ENCODE measurements at regions not wholly inside any gene's neighbourhood (a gene's known extent, or its start where the extent isn't known, plus 50 kb on each side); places are given as distances from the start of the nearest gene placed in this dataset.

DNA sequence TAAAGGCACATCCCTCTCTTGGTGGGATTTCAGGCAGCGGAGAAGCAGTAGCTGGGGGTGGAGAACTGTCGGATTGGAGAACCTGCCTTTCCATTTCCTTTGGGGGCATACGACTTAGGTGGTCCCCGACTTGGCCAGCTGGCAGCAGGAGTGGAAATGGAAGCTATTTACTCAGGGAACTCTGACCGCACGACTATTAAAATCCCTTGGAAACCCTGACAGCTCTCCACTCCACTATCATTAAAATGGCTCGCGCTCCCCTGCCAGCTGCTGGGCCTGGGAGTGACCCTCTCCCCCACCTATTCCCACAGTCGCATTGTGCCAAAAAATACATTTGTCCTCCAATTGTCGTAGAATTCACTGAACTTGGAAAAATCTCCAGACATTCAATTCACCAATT, 77.7 kb upstream of the APCDD1 start:
- Histone ChIP-seq H3K36me3 (ENCODE audit: control insufficient read depth, insufficient read depth, low read length) (no peaks in the 10 kb centered on the region), H3K4me2 (ENCODE audit: low read depth, low read length) (no peak overlapping the region), H4K20me1 (ENCODE audit: insufficient read depth, low read length) (no peaks in the 10 kb centered on the region), H2AFZ (replicated peaks; ENCODE audit: low read length, poor library complexity) (peak overlapping the region; percentile 69), H3K27ac (ENCODE audit: insufficient read depth, low read length) (peak overlapping the region; percentile 41; the same call in 1 of the 2 replicates), H3K23ac (ENCODE audit: low read depth, low read length) (peak overlapping the region; percentile 81), H2BK120ac (ENCODE audit: low read depth, low read length) (peak overlapping the region; percentile 96), H2AK9ac (replicated peaks; ENCODE audit: low read depth, low read length, poor library complexity) (peak overlapping the region; percentile 35), H2BK20ac (ENCODE audit: low read depth, low read length) (peak overlapping the region; percentile 100), H3K4ac (ENCODE audit: low read depth, low read length) (peak overlapping the region; percentile 90), H3K27me3 (ENCODE audit: control insufficient read depth, insufficient read depth, low read length) (no peaks in the 10 kb centered on the region), H3K18ac (ENCODE audit: low read depth, low read length) (peak overlapping the region; percentile 48), H3K56ac (ENCODE audit: extremely low read depth, insufficient read depth, low read length) (peak overlapping the region; percentile 30; the same call in 1 of the 2 replicates), H3K79me1 (ENCODE audit: low read depth in 1 of 2, low read length in 2 of 2) (no peaks in the 10 kb centered on the region), H3K14ac (replicated peaks; ENCODE audit: low read depth, low read length) (peak overlapping the region; percentile 61), H3K9me3 (ENCODE audit: control insufficient read depth, insufficient read depth, low read length) (no peaks in the 10 kb centered on the region), H2BK15ac (ENCODE audit: low read depth, low read length) (peak overlapping the region; percentile 96; the same call in 2 of the 3 replicates), H3K4me1 (ENCODE audit: control insufficient read depth, insufficient read depth, low read length) (peaks cover 22% of the 10 kb centered on the region), H4K91ac (ENCODE audit: insufficient read depth, low read depth, low read length) (peak overlapping the region; percentile 99), H3K9ac (ENCODE audit: low read depth, low read length) (no peak overlapping the region), H4K8ac (ENCODE audit: low read depth in 2 of 2, low read length in 2 of 2) (peak overlapping the region; percentile 62 to 88; a peak in 3 of 4 replicates), H3K4me3 (ENCODE audit: insufficient read depth, low read depth, low read length) (no peak overlapping the region), H4K5ac (ENCODE audit: low read depth, low read length) (peak overlapping the region; percentile 61; the same call in 1 of the 2 replicates), H2BK5ac (ENCODE audit: low read depth, low read length, poor library complexity, severe bottlenecking) (peak overlapping the region; percentile 86), H2AK5ac (ENCODE audit: low read depth, low read length) (peak overlapping the region; percentile 42; the same call in 1 of the 2 replicates), H3K9me1 (ENCODE audit: insufficient read depth, low read length) (peaks cover 26% of the 10 kb centered on the region)
- TF ChIP-seq MAFK (IDR thresholded peaks at IDR 0.05; ENCODE audit: low read depth, low read length) = no peak
- TF ChIP-seq FOS (IDR thresholded peaks at IDR 0.05; ENCODE audit: low read depth, low read length) = no peak
- TF ChIP-seq CHD1 (IDR thresholded peaks at IDR 0.05; ENCODE audit: low read depth, low read length) = no peak
- no peak for TF ChIP-seq RCOR1 (IDR thresholded peaks at IDR 0.05; ENCODE audit: insufficient replicate concordance, low read length)
- TF ChIP-seq SMC3 (IDR thresholded peaks at IDR 0.05; ENCODE audit: low read depth, low read length) = no peak
- TF ChIP-seq RAD21 (IDR thresholded peaks at IDR 0.05; ENCODE audit: low read length) = no peak
- no peak for TF ChIP-seq BHLHE40 (IDR thresholded peaks at IDR 0.05; ENCODE audit: low read depth, low read length)
- TF ChIP-seq POLR2A (IDR thresholded peaks at IDR 0.05; ENCODE audit: low read depth, low read length) = no peak
- intact Hi-C loops (cut with micrococcal nuclease) (loop anchor here (5.0 to 10.0 kb wide), 4 partner anchors 138 to 372 kb away; no protein-coding TSS in a partner anchor), dilution Hi-C loops (cut with HindIII; ENCODE audit: low sequenced_read_pairs, unreplicated experiment) (no loop called here), in situ Hi-C loops (cut with MboI; ENCODE audit: low sequenced_read_pairs) (no loop called here)
- ChIA-PET CTCF (no interaction called here), POLR2A (ENCODE audit: unreplicated experiment) (no interaction called here)
- no TSS peak for BruUV-seq (replicated peaks)
- ATAC-seq (ENCODE audit: low read depth) (no peak), DNase-seq (no peak)
- WGBS, 2 experiments (ENCODE audit: extremely low coverage in 2 of 2, insufficient read length in 1 of 2) = 23% methylated on average over 6 of the region's 10 CpGs; no CpG with 5 or more reads in 1 of the 2 experiments

Measured in IMR-90 (cell line).